SW 1271 (cell line): ENCODE measurements at regions not wholly inside any gene's neighbourhood (a gene's known extent, or its start where the extent isn't known, plus 50 kb on each side); places are given as distances from the start of the nearest gene placed in this dataset.
A peak's percentile ranks its signal among the peaks of the same experiment; 100 is the strongest.
"Not testable (repeated sequence)": the region's sequence is repeated elsewhere in the genome, so short reads cannot be mapped to it uniquely, and the experiment has no call there.

Experiments used
- DNase-seq, 2 experiments: peaks; one replicate each; lab custom pipeline; 2025; lab: John Stamatoyannopoulos, UW

DNA sequence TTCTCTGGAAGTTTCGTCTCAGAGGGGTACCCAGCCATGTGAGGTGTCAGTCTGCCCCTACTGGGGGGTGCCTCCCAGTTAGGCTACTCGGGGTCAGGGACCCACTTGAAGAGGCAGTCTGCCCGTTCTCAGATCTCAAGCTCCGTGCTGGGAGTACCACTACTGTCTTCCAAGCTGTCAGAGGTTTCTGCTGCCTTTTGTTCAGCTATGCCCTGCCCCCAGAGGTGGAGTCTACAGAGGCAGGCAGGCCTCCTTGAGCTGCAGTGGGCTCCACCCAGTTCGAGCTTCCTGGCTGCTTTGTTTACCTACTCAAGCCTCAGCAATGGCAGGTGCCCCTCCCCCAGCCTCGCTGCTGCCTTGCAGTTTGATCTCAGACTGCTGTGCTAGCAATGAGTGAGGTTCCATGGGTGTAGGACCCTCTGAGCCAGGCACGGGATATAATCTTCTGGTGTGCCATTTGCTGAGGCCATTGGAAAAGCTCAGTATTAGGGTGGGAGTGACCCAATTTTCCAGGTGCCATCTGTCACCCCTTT is 71.0 kb upstream of the SH3GLB1 start:
- not testable (repeated sequence) for DNase-seq

DNA sequence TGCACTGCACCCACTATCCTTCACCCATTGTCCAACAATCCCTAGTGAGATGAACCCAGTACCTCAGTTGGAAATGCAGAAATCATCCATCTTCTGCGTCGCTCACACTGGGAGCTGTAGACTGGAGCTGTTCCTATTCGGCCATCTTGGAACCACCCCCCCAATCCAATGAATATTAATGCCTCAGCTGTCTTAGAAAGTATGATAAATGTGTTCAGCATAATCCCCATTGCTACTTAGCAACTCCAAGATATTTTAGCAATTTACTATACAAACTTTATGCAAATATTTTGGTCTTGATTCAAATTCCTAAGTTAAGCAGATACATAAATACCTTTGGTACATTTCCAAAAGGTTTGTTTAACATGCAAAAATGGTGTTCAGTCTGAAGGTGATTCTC is 70.5 kb upstream of the SH3GLB1 start:
- no peak for DNase-seq

- DNase-seq: no peak
Observed at GRCh38 chr1:86636898-86637297, 67.5 kb upstream of the SH3GLB1 start.

DNA sequence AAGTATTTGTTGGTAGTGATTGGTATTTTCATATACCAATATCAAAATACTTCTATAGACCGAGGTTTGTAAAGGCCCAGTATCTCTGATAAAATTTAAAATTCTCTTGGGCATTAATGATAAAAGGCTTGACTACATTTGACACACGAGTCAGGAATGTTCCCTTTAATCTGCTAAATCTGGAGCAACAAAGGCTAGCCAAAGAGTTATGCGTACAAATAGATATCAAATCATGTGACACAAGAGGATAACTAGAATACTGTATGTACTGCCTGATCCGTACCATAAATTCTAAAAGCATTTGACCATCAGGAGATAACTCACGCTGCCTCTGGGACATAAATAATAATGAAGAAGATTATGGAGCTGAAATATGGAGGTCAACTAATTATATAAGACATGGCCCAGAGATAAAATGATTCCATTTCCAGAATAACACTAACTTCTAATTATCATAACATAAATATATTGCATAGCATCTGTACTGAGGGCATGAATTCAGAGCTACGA is 64.2 kb upstream of the SH3GLB1 start:
- no peak for DNase-seq

DNA sequence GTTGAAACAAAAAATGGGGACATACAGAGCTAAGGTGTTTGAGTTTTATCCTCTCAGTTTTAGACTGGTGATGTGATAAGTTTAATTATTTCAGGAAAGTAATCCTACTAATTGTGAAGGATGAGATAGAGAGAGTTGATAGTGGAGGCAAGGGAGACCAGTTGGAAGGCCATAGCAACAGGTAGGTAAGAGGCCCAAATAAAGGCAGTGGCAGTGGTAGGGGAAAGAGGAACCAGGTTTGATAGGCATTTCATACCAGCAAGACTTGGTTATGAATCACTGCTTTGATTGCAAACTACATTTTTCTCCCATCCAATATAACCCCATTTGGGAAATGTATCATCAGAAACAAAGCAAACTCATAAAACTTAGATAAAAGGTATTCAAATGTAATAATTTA is 63.1 kb upstream of the SH3GLB1 start:
- DNase-seq: no peak

DNA sequence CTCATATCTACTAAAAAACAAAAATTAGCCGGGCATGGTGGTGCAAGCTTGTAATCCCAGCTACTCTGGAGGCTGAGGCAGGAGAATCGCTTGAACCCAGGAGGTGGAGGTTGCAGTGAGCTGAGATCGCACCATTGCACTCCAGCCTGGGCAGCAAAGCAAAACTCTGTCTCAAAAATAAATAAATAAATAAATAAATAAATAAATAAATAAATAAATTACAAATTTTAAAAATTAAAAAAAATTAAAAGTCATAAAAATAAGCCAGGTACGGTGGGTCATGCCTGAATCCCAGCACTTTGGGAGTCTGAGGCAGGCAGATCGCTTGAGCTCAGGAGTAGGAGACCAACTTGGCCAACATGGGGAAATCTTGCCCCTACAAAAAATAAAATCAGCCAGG is 59.7 kb upstream of the SH3GLB1 start:
- not testable (repeated sequence) for DNase-seq

GRCh38 chr1:86645851-86646250 is 58.5 kb upstream of the SH3GLB1 start:
- DNase-seq: no peak

DNA sequence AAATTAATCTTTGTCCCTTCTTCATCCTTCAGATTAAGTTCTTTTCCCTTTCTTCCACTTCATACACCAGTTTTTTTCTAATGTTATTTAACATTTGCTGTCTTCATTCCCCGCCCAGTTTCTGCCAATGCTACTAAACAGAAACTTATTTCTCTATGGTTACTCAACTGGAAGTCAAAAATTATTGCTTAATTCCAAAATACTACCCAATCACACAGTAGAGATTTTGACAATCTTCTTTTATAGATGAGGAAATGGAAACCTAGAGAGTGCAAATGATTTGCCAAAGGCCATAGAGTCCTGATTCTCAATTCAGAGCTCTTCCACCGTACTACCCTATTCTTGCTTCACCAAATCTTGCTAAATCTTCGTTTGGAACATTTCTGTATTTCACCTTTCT is 58.1 kb upstream of the SH3GLB1 start:
- DNase-seq: no peak

- peak; percentile 29 to 65 for DNase-seq
Observed at GRCh38 chr1:86648255-86648654, 56.1 kb upstream of the SH3GLB1 start.

GRCh38 chr1:86649618-86650017 is 54.8 kb upstream of the SH3GLB1 start:
- DNase-seq: no peak

DNA sequence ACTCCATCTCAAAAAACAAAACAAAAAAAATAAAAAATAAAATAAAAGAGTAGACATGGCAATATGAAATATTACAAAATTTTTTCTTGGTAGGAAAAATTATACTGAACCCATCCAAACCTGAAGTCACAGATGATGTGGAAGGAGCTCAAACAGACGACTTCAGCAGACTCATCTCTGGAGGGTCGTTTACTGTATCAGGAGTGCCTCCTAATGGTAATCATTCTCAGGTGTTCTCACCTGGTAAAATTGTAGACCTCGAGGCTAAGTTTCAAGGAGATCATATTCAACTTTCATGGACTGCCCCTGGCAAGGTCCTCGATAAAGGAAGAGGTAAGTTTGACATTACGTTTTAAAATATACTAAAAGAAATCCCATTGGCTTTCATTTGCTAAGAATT is 54.3 kb upstream of the SH3GLB1 start:
- no peak for DNase-seq
